ENCODE measurements at regions not wholly inside any gene's neighbourhood (a gene's known extent, or its start where the extent isn't known, plus 50 kb on each side); places are given as distances from the start of the nearest gene placed in this dataset.

DNA sequence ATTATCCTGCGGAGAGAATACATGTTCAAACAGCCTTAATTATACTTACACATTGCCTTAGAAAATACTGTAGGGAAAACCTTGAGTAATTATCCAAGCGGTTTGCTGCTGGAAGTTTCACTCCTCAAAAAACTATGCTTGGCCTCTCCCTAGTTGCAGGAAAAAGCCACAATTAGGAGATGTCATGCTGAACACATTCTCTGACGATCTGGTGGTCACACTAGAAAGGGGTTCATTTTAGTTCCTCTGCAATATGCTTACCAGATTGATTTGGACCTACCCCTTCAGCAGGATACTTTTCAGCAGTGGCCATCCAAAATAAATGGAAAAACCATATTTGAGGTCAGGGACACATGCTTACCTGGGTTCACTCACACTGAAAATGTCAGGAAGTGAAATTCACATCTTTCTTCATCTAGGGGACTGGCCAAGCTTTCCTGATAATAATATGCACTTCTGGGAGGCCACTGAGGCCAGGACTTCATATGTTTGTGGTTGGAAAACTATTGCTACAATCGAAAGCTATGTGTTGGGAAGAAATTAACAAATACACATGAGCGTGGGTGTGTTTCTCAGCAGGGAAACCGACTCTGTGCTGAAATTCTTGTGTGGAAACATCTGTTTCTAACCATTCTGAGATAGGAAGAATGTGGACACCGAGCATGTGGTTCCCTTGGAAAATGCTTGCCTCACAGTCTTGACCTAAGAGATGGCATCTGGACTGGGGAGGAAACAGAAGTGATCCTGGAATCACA lies 68.8 kb downstream of the ATXN3L start:
- ChIA-PET POLR2A (ENCODE audit: unreplicated experiment) (no interaction called here), CTCF (no interaction called here)
- ATAC-seq (no peak), DNase-seq (no peak)
- BruUV-seq (replicated peaks) = no TSS peak
- intact Hi-C loops (cut with micrococcal nuclease) = no loop called here
- Histone ChIP-seq H3K9ac (ENCODE audit: low read length) (no peak overlapping the region), H3K9me3 (ENCODE audit: low read length) (no peaks in the 10 kb centered on the region), H3K27me3 (ENCODE audit: low read length) (no peaks in the 10 kb centered on the region), H3K36me3 (ENCODE audit: low read depth, low read length) (no peaks in the 10 kb centered on the region), H2AFZ (ENCODE audit: low read length) (no peak overlapping the region), H4K20me1 (ENCODE audit: low read length) (no peaks in the 10 kb centered on the region), H3K27ac (ENCODE audit: low read length) (no peak overlapping the region), H3K4me3 (ENCODE audit: low read length) (no peak overlapping the region), H3K4me1 (ENCODE audit: insufficient read depth, low read length) (no peaks in the 10 kb centered on the region), H3K4me2 (ENCODE audit: low read length) (no peak overlapping the region), H3K79me2 (ENCODE audit: low read length) (no peaks in the 10 kb centered on the region), H3F3A (ENCODE audit: low read length, unreplicated experiment) (no peaks in the 10 kb centered on the region), H3K9me2 (replicated peaks; ENCODE audit: low read length) (no peaks in the 10 kb centered on the region)
- TF ChIP-seq EZH2phosphoT487 (IDR thresholded peaks at IDR 0.05; ENCODE audit: borderline replicate concordance, low read length) (no peak), EZH2 (IDR thresholded peaks at IDR 0.05; ENCODE audit: low read length, unreplicated experiment) (no peak)
- TF ChIP-seq, protein P1, sequence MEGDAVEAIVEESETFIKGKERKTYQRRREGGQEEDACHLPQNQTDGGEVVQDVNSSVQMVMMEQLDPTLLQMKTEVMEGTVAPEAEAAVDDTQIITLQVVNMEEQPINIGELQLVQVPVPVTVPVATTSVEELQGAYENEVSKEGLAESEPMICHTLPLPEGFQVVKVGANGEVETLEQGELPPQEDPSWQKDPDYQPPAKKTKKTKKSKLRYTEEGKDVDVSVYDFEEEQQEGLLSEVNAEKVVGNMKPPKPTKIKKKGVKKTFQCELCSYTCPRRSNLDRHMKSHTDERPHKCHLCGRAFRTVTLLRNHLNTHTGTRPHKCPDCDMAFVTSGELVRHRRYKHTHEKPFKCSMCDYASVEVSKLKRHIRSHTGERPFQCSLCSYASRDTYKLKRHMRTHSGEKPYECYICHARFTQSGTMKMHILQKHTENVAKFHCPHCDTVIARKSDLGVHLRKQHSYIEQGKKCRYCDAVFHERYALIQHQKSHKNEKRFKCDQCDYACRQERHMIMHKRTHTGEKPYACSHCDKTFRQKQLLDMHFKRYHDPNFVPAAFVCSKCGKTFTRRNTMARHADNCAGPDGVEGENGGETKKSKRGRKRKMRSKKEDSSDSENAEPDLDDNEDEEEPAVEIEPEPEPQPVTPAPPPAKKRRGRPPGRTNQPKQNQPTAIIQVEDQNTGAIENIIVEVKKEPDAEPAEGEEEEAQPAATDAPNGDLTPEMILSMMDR (conservative IDR thresholded peaks at IDR 0.05; ENCODE audit: low read depth, low read length) = no peak

DNA sequence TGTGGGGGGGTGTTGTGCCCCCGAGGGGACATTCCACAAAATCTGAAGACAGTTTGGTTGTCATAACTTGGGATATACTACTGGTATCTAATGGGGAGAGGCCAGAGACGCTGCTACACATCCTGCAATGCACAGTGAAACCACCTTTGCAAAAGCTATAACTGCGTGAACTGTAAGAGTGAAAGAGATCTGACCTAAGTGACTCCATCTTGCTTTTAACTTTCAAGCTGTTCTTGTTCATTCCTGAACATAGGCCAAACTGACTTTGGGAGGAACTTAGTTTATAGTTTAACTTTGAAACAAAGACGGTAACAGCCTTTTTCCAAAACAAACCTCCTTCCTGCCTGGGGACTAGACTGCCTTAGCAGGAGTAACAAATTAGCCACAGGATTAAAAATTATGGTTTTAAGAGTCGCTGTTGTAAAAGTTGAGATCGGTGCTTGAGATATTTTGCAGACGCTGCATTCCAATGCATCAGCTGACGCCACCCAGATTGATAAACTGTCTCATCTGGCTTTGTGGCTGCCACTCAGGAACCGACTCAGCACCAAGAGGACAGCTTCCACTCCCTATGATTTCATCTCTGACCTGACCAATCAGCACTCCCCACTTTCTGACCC lies 70.9 kb downstream of the ATXN3L start:
- H4K20me1 ChIP-seq (ENCODE audit: low read length) = no peaks in the 10 kb centered on the region
- no peak overlapping the region for H2AFZ ChIP-seq (ENCODE audit: low read length)
- ChIA-PET CTCF (no interaction called here), POLR2A (ENCODE audit: unreplicated experiment) (no interaction called here)
- no peaks in the 10 kb centered on the region for H3K4me1 ChIP-seq (ENCODE audit: insufficient read depth, low read length)
- no peaks in the 10 kb centered on the region for H3K9me2 ChIP-seq (replicated peaks; ENCODE audit: low read length)
- ATAC-seq (no peak), DNase-seq (no peak)
- H3K27me3 ChIP-seq (ENCODE audit: low read length) = no peaks in the 10 kb centered on the region
- no peaks in the 10 kb centered on the region for H3K9me3 ChIP-seq (ENCODE audit: low read length)
- H3K79me2 ChIP-seq (ENCODE audit: low read length) = no peaks in the 10 kb centered on the region
- no peak overlapping the region for H3K4me2 ChIP-seq (ENCODE audit: low read length)
- H3F3A ChIP-seq (ENCODE audit: low read length, unreplicated experiment) = no peaks in the 10 kb centered on the region
- H3K9ac ChIP-seq (ENCODE audit: low read length) = no peak overlapping the region
- BruUV-seq (replicated peaks) = no TSS peak
- H3K27ac ChIP-seq (ENCODE audit: low read length) = no peak overlapping the region
- no peaks in the 10 kb centered on the region for H3K36me3 ChIP-seq (ENCODE audit: low read depth, low read length)
- intact Hi-C loops (cut with micrococcal nuclease) = no loop called here
- TF ChIP-seq EZH2phosphoT487 (IDR thresholded peaks at IDR 0.05; ENCODE audit: borderline replicate concordance, low read length) (no peak), EZH2 (IDR thresholded peaks at IDR 0.05; ENCODE audit: low read length, unreplicated experiment) (no peak)
- TF ChIP-seq, protein P1 (conservative IDR thresholded peaks at IDR 0.05; ENCODE audit: low read depth, low read length) = no peak
- no peak overlapping the region for H3K4me3 ChIP-seq (ENCODE audit: low read length)

DNA sequence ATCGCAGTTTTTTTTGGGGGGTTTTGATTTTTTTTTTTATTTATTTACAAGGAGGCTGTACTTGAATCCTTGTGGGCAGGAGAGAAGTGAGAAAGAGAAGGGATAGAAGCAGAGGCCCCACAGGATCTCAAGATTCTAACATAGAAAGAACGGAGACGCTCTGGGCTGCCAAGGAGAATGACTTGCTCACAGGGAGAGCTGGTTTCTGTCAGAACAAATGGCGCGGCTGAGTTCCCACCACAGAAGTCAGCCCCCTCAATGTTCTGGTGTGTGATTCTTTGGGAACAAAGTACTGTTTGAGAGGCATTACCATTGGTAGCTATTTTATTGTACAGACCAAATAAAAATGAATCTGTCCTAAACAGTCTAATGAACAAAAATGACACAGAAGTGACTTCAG lies 80.6 kb downstream of the ATXN3L start:
- TF ChIP-seq EZH2phosphoT487 (IDR thresholded peaks at IDR 0.05; ENCODE audit: borderline replicate concordance, low read length) = no peak
- TF ChIP-seq, protein P1 (conservative IDR thresholded peaks at IDR 0.05; ENCODE audit: low read depth, low read length) = no peak
- TF ChIP-seq EZH2 (IDR thresholded peaks at IDR 0.05; ENCODE audit: low read length, unreplicated experiment) = no peak
- H3K27ac ChIP-seq (ENCODE audit: low read length) = no peak overlapping the region
- H3K4me2 ChIP-seq (ENCODE audit: low read length) = no peak overlapping the region
- BruUV-seq (replicated peaks) = no TSS peak
- no peaks in the 10 kb centered on the region for H4K20me1 ChIP-seq (ENCODE audit: low read length)
- H3K4me1 ChIP-seq (ENCODE audit: insufficient read depth, low read length) = peaks cover 18% of the 10 kb centered on the region
- H3K36me3 ChIP-seq (ENCODE audit: low read depth, low read length) = no peaks in the 10 kb centered on the region
- no peak overlapping the region for H3K4me3 ChIP-seq (ENCODE audit: low read length)
- ATAC-seq = no peak
- H3K9me2 ChIP-seq (replicated peaks; ENCODE audit: low read length) = no peaks in the 10 kb centered on the region
- H3K9ac ChIP-seq (ENCODE audit: low read length) = no peak overlapping the region
- no peaks in the 10 kb centered on the region for H3K9me3 ChIP-seq (ENCODE audit: low read length)
- H3K27me3 ChIP-seq (ENCODE audit: low read length) = no peaks in the 10 kb centered on the region
- no peak overlapping the region for H2AFZ ChIP-seq (ENCODE audit: low read length)
- H3K79me2 ChIP-seq (ENCODE audit: low read length) = no peaks in the 10 kb centered on the region
- DNase-seq = no peak
- intact Hi-C loops (cut with micrococcal nuclease) = no loop called here
- H3F3A ChIP-seq (ENCODE audit: low read length, unreplicated experiment) = no peaks in the 10 kb centered on the region
- POLR2A ChIA-PET (ENCODE audit: unreplicated experiment) = interaction anchor here (0.7 kb wide), 1 partner anchor 31 kb away, joined by 3 read pairs; no protein-coding TSS in a partner anchor
- CTCF ChIA-PET = no interaction called here

Measured in PC-3 (cell line).